ENCODE measurements at regions not wholly inside any gene's neighbourhood (a gene's known extent, or its start where the extent isn't known, plus 50 kb on each side); places are given as distances from the start of the nearest gene placed in this dataset.

DNA sequence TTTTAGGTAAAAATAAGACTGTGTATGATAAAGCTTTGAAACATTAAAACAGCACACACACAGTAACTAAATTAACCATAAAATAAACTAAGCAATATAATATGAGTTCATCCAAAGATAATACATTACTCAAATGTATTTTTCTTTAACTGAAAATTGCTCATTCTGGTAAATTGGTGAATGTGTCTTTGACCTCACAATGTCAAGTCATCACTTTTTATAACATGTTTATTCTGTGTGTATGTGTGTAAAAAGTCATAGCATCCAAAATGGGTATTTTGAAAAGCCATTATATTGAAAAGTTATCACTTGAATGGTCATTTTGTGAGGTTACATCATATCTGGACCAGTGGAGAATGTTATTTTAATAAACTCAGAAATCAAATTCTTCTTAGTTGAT, 724.6 kb downstream of the ADGRL2 start:
- no peak for TF ChIP-seq CTCF (IDR thresholded peaks at IDR 0.05; ENCODE audit: low read depth, low read length, poor library complexity, severe bottlenecking)
- no peak for TF ChIP-seq EZH2phosphoT487 (IDR thresholded peaks at IDR 0.05; ENCODE audit: borderline replicate concordance, low read length)
